ENCODE measurements at regions not wholly inside any gene's neighbourhood (a gene's known extent, or its start where the extent isn't known, plus 50 kb on each side); places are given as distances from the start of the nearest gene placed in this dataset.
"Not testable (repeated sequence)": the region's sequence is repeated elsewhere in the genome, so short reads cannot be mapped to it uniquely, and the experiment has no call there.

DNA sequence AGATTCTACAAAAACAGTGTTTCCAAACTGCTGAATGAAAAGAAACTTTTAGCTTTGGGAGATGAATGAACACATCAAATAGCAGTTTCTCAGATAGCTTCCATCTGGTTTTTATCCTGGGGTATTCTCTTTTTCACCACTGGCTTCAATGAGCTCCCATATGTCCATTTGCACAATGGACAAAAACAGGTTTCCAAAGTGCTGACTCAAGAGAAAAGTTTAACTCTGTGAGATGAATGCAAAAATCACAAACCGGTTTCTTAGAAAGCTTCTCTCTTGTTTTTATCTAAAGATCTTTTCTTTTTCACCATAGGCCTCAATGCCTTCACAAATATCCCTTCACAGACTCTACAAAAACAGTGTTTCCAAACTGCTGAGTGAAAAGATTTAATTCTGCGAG, 1089.2 kb downstream of the PRIM2 start:
- not testable (repeated sequence) for H3K27ac ChIP-seq (ENCODE audit: low read depth, low read length); H3K27me3 ChIP-seq (ENCODE audit: insufficient read depth, low read length); H3K4me1 ChIP-seq (ENCODE audit: control insufficient read depth, insufficient read depth, low read length, unreplicated experiment); H3K79me2 ChIP-seq (ENCODE audit: control insufficient read depth, insufficient read depth, low read length, unreplicated experiment); H3K4me3 ChIP-seq (ENCODE audit: low read depth, low read length); H2AFZ ChIP-seq (ENCODE audit: low read length, unreplicated experiment); H3K36me3 ChIP-seq (ENCODE audit: insufficient read depth, low read length)

DNA sequence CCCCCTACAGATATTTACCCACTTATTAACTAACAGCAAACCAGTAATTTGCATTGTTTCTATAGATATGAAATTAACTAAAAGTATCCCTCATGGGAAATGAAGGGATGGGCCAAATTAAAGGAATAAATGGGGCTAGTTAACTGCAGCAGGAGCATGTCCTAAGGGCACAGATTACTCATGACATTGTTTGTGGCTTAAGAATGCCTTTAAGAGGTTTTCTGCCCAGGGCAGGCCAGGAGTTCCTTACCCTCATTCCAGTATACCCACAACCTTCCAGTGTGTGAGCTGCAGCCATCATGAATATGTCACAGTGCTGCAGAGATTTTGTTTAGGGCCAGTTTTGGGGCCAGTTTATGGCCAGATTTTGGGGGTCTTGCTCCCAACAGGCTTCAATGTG, 1101.9 kb downstream of the PRIM2 start:
- Histone ChIP-seq H2AFZ (ENCODE audit: low read length, unreplicated experiment) (no peak overlapping the region), H3K79me2 (ENCODE audit: control insufficient read depth, insufficient read depth, low read length, unreplicated experiment) (no peaks in the 10 kb centered on the region), H3K27me3 (ENCODE audit: insufficient read depth, low read length) (no peaks in the 10 kb centered on the region), H3K36me3 (ENCODE audit: insufficient read depth, low read length) (no peaks in the 10 kb centered on the region), H3K27ac (ENCODE audit: low read depth, low read length) (no peak overlapping the region), H3K4me3 (ENCODE audit: low read depth, low read length) (no peak overlapping the region), H3K4me1 (ENCODE audit: control insufficient read depth, insufficient read depth, low read length, unreplicated experiment) (no peaks in the 10 kb centered on the region)
